Endothelial cell of umbilical vein (primary cell): ENCODE measurements at regions not wholly inside any gene's neighbourhood (a gene's known extent, or its start where the extent isn't known, plus 50 kb on each side); places are given as distances from the start of the nearest gene placed in this dataset.

Experiments
- BruUV-seq: library from RNA; stranded (reverse); fragments of 400-500 nt; replicated peaks from 2 replicates; lab custom pipeline; 2021; lab: Mats Ljungman, UMichigan
- CTCF ChIA-PET: fragments of 300-600, 350-600 bp; sonication (Branson Sonifier 250); formaldehyde crosslinking; loops from one replicate; lab custom pipeline; 2021; ENCODE audit warnings: antibody characterized with exemption, inconsistent platforms; lab: Charles Lee
- POLR2A ChIA-PET: fragments of 300-600, 350-600 bp; sonication (Branson Sonifier 250); formaldehyde crosslinking; loops from one replicate; lab custom pipeline; 2021; ENCODE audit warnings: antibody characterized with exemption, inconsistent platforms; lab: Charles Lee
- DNase-seq: peaks from one replicate; pipeline ENCODE4 v3.0.0-alpha.2; 2011; ENCODE audit warnings: low read depth, low spot score
- FAIRE-seq: peaks from 2 replicates; lab custom pipeline; 2011; peaks lifted over from hg19 to GRCh38; lab: Jason Lieb, UNC
- H2AFZ ChIP-seq: 2 replicates; pipeline ENCODE4 v1.6.0; 2012; ENCODE audit warnings: low read depth, low read length, control low read depth, inconsistent platforms
- H3K27ac ChIP-seq: 2 replicates; pipeline ENCODE4 v1.5.1; 2011; ENCODE audit warnings: low read depth, mild to moderate bottlenecking, control low read depth, low read length, moderate library complexity; ENCODE audit not compliant: insufficient read depth
- H3K27me3 ChIP-seq, 2 experiments: 2 replicates each; pipeline versions ENCODE4 v1.6.0 to v1.6.1; 2011; ENCODE audit warnings: low read length in 2 of 2, mixed read lengths in 1 of 2; ENCODE audit not compliant: control insufficient read depth in 2 of 2, insufficient read depth in 2 of 2
- H3K36me3 ChIP-seq, 2 experiments: 2 replicates in 1 of 2; 3 replicates in 1 of 2; pipeline ENCODE4 v1.5.1; 2011; ENCODE audit warnings: low read length in 2 of 2, mild to moderate bottlenecking in 1 of 2, moderate library complexity in 1 of 2; ENCODE audit not compliant: control insufficient read depth in 2 of 2, insufficient read depth in 2 of 2; ENCODE audit errors: extremely low read depth in 1 of 2
- H3K4me1 ChIP-seq: 3 replicates; pipeline ENCODE4 v1.5.1; 2011; ENCODE audit warnings: mild to moderate bottlenecking, low read length; ENCODE audit not compliant: control insufficient read depth, insufficient read depth; ENCODE audit errors: extremely low read depth
- H3K4me2 ChIP-seq: 2 replicates; pipeline ENCODE4 v1.6.1; 2011; ENCODE audit warnings: low read length, control low read depth, mixed read lengths; ENCODE audit not compliant: insufficient read depth
- H3K4me3 ChIP-seq, 3 experiments: fragments of 200-600 bp in 1 of 3; sonication (generic), shearing (Covaris generic) in 1 of 3; replicated peaks in 1 of 3; 2 replicates each; pipeline ENCODE4 v1.5.1; 2011 to 2016; ENCODE audit warnings: control low read depth in 3 of 3, low read length in 3 of 3, mild to moderate bottlenecking in 2 of 3, inconsistent platforms in 1 of 3, low read depth in 1 of 3, moderate library complexity in 1 of 3; ENCODE audit not compliant: insufficient read depth in 1 of 3
- H3K79me2 ChIP-seq: 2 replicates; pipeline ENCODE4 v1.6.0; 2012; ENCODE audit warnings: low read length, inconsistent platforms; ENCODE audit not compliant: control insufficient read depth, insufficient read depth
- H3K9ac ChIP-seq: replicated peaks from 2 replicates; pipeline ENCODE3; 2011; ENCODE audit warnings: low read length, control low read depth; ENCODE audit not compliant: insufficient read depth; ENCODE audit errors: extremely low read depth
- H3K9me1 ChIP-seq: replicated peaks from 3 replicates; pipeline ENCODE4 v1.6.0; 2011; ENCODE audit warnings: mild to moderate bottlenecking, low read length; ENCODE audit not compliant: control insufficient read depth, insufficient read depth; ENCODE audit errors: extremely low read depth
- H3K9me3 ChIP-seq: replicated peaks from 2 replicates; pipeline ENCODE4 v1.5.1; 2012; ENCODE audit warnings: low read length, inconsistent platforms; ENCODE audit not compliant: control insufficient read depth, insufficient read depth
- H4K20me1 ChIP-seq: replicated peaks from 2 replicates; pipeline ENCODE3; 2011; ENCODE audit warnings: mild to moderate bottlenecking, low read length; ENCODE audit not compliant: control insufficient read depth, insufficient read depth; ENCODE audit errors: extremely low read depth
- CTCF ChIP-seq, 2 donors: IDR thresholded peaks; 1 replicate in 1 of 2; 2 replicates in 1 of 2; pipeline ENCODE4 v1.5.1; 2011; ENCODE audit warnings: low read length in 2 of 2, mild to moderate bottlenecking in 2 of 2, moderate library complexity in 2 of 2, control low read depth in 1 of 2, inconsistent platforms in 1 of 2, low read depth in 1 of 2; ENCODE audit not compliant: insufficient read depth in 1 of 2; ENCODE audit errors: extremely low read depth in 1 of 2
- EZH2 ChIP-seq: IDR thresholded peaks from 2 replicates; pipeline ENCODE4 v1.6.1; 2012; ENCODE audit warnings: borderline replicate concordance, low read depth, mild to moderate bottlenecking, moderate library complexity, low read length, inconsistent platforms; ENCODE audit not compliant: severe bottlenecking
- FOS ChIP-seq: IDR thresholded peaks from 2 replicates; pipeline ENCODE4 v1.6.1; 2011; ENCODE audit warnings: mild to moderate bottlenecking, low read length, moderate library complexity, borderline replicate concordance; ENCODE audit not compliant: insufficient read depth
- GATA2 ChIP-seq: IDR thresholded peaks from 2 replicates; pipeline ENCODE4 v1.7.0; 2011; ENCODE audit warnings: low read depth, mild to moderate bottlenecking, moderate library complexity, mixed read lengths, low read length; ENCODE audit not compliant: insufficient read length, insufficient read depth
- JUN ChIP-seq: IDR thresholded peaks from 2 replicates; pipeline ENCODE4 v1.6.1; 2011; ENCODE audit warnings: borderline replicate concordance, low read depth; ENCODE audit not compliant: insufficient read length, insufficient read depth
- MAX ChIP-seq: IDR thresholded peaks from 2 replicates; pipeline ENCODE4 v1.6.1; 2011; ENCODE audit not compliant: insufficient read depth, insufficient read length
- MYC ChIP-seq: IDR thresholded peaks from one replicate; pipeline ENCODE4 v1.6.1; 2011; ENCODE audit warnings: mild to moderate bottlenecking, low read depth, low read length
- POLR2A ChIP-seq: IDR thresholded peaks from 2 replicates; pipeline ENCODE4 v1.6.1; 2012; ENCODE audit warnings: low read depth, mild to moderate bottlenecking, control low read depth, low read length
- POLR2AphosphoS5 ChIP-seq: IDR thresholded peaks from 2 replicates; pipeline ENCODE4 v1.6.1; 2012; ENCODE audit warnings: low read depth, mild to moderate bottlenecking, control low read depth, low read length, moderate library complexity; ENCODE audit not compliant: insufficient read depth
- dilution Hi-C: fragments of 300-500 bp; cut with MboI; formaldehyde crosslinking; loops from one replicate; pipeline ENCODE4 v1.15.0; 2019; ENCODE audit warnings: low sequenced_read_pairs; ENCODE audit not compliant: extremely low pct_ligation_motif_present
- intact Hi-C: fragments of 100-400 bp; cut with micrococcal nuclease; formaldehyde crosslinking; loops from one replicate; pipeline ENCODE4 v1.10.0; 2022

GRCh38 chr18:44409515-44409914, 271.2 kb upstream of the SETBP1 start:
- Histone ChIP-seq H2AFZ (no peak overlapping the region), H3K79me2 (no peaks in the 10 kb centered on the region), H3K27me3 (no peaks in the 10 kb centered on the region), H3K27ac (no peak overlapping the region), H3K4me3 (no peak overlapping the region), H4K20me1 (no peaks in the 10 kb centered on the region), H3K36me3 (no peaks in the 10 kb centered on the region), H3K4me1 (no peaks in the 10 kb centered on the region), H3K9ac (no peak overlapping the region), H3K9me1 (no peaks in the 10 kb centered on the region), H3K4me2 (no peak overlapping the region), H3K9me3 (no peaks in the 10 kb centered on the region)
- no TSS peak for BruUV-seq
- CTCF ChIA-PET = no interaction called here
- TF ChIP-seq EZH2 (no peak), JUN (no peak), POLR2A (no peak), MYC (no peak), MAX (no peak), GATA2 (no peak), POLR2AphosphoS5 (no peak), FOS (no peak), CTCF (IDR thresholded peaks at IDR 0.05; ENCODE audit: extremely low read depth in 1 of 2, insufficient read depth in 1 of 2, low read depth in 1 of 2, low read length in 2 of 2) (no peak)
- POLR2A ChIA-PET = no interaction called here
- dilution Hi-C loops = no loop called here
- intact Hi-C loops = no loop called here
- DNase-seq (no peak), FAIRE-seq (no peak)
